Tibial artery (tissue), 4 donors: ENCODE measurements at regions not wholly inside any gene's neighbourhood (a gene's known extent, or its start where the extent isn't known, plus 50 kb on each side); places are given as distances from the start of the nearest gene placed in this dataset.
A peak's percentile ranks its signal among the peaks of the same experiment; 100 is the strongest.
"Not testable (repeated sequence)": the region's sequence is repeated elsewhere in the genome, so short reads cannot be mapped to it uniquely, and the experiment has no call there.

Experiments
- DNase-seq, 2 donors: peaks; one replicate each; pipeline ENCODE4 v3.0.0-alpha.2; 2019
- H3K27ac ChIP-seq, 2 donors: fragments of 200-600 bp; sonication (generic) in 1 of 2; 1 replicate in 1 of 2; 2 replicates in 1 of 2; pipeline ENCODE4 v1.5.1; 2018 to 2019; ENCODE audit warnings: mild to moderate bottlenecking in 1 of 2
- H3K27me3 ChIP-seq, 2 donors: fragments of 200-600 bp; sonication (generic) in 1 of 2; one replicate each; pipeline versions ENCODE4 v1.5.1 to v1.6.0; 2016 to 2019
- H3K36me3 ChIP-seq, 3 donors: fragments of 200-600 bp; sonication (generic) in 2 of 3; one replicate each; pipeline ENCODE4 v1.5.1; 2016 to 2019; ENCODE audit warnings: mild to moderate bottlenecking in 2 of 3
- H3K4me1 ChIP-seq, 4 donors: fragments of 200-600 bp; sonication (generic) in 2 of 4; 1 replicate in 3 of 4; 2 replicates in 1 of 4; pipeline ENCODE4 v1.5.1; 2016 to 2019
- H3K4me3 ChIP-seq, 2 donors: fragments of 200-600 bp; sonication (generic) in 1 of 2; 1 replicate in 1 of 2; 2 replicates in 1 of 2; pipeline ENCODE4 v1.5.1; 2018 to 2019; ENCODE audit warnings: mild to moderate bottlenecking in 2 of 2
- H3K9me3 ChIP-seq, 3 donors: fragments of 200-600 bp; sonication (generic) in 1 of 3; one replicate each; pipeline ENCODE4 v1.5.1; 2016 to 2019
- CTCF ChIP-seq, 2 experiments: fragments of 200-600 bp in 1 of 2; fragments of 450-650 bp in 1 of 2; IDR thresholded peaks; one replicate each; pipeline ENCODE4 v1.5.1; 2017 to 2019; ENCODE audit warnings: antibody characterized with exemption in 2 of 2, mild to moderate bottlenecking in 1 of 2, moderate library complexity in 1 of 2
- intact Hi-C: fragments of 100-400 bp; cut with DNase I; formaldehyde crosslinking; loops from one replicate; pipeline ENCODE4 v1.15.0; 2023; ENCODE audit warnings: low total_unique reads

- intact Hi-C loops, H3K4me3 ChIP-seq, H3K4me1 ChIP-seq, H3K36me3 ChIP-seq, DNase-seq, H3K27ac ChIP-seq, H3K27me3 ChIP-seq, H3K9me3 ChIP-seq: not testable (repeated sequence)
- TF ChIP-seq CTCF (IDR thresholded peaks at IDR 0.05), result peak in 1 of 2 experiments; percentile 13
Measured at GRCh38 chr9:42806674-42807073, 623.2 kb downstream of the SPATA31A6 start.

GRCh38 chr9:42821468-42821867, 638.0 kb downstream of the SPATA31A6 start:
- H3K4me3 ChIP-seq, intact Hi-C loops, DNase-seq, H3K4me1 ChIP-seq, H3K36me3 ChIP-seq, H3K9me3 ChIP-seq, H3K27ac ChIP-seq, H3K27me3 ChIP-seq: not testable (repeated sequence)

GRCh38 chr9:42848156-42848555, 664.7 kb downstream of the SPATA31A6 start:
- intact Hi-C loops, DNase-seq, H3K4me1 ChIP-seq, H3K4me3 ChIP-seq, H3K36me3 ChIP-seq, H3K9me3 ChIP-seq, H3K27ac ChIP-seq: not testable (repeated sequence)
- H3K27me3 ChIP-seq, result peaks cover 0 to 11% of the 10 kb centered on the region in 2 donors

- H3K4me1 ChIP-seq, intact Hi-C loops, H3K9me3 ChIP-seq, H3K36me3 ChIP-seq, H3K4me3 ChIP-seq, H3K27ac ChIP-seq, DNase-seq: not testable (repeated sequence)
- H3K27me3 ChIP-seq, result peaks cover 0 to 11% of the 10 kb centered on the region in 2 donors
Measured at GRCh38 chr9:42850896-42851693, 667.6 kb downstream of the SPATA31A6 start.

GRCh38 chr9:42851701-42852100, 668.2 kb downstream of the SPATA31A6 start:
- H3K4me1 ChIP-seq, DNase-seq, H3K27ac ChIP-seq, H3K4me3 ChIP-seq, intact Hi-C loops, H3K9me3 ChIP-seq, H3K36me3 ChIP-seq: not testable (repeated sequence)
- H3K27me3 ChIP-seq, result peaks cover 0 to 11% of the 10 kb centered on the region in 2 donors

GRCh38 chr9:42852133-42852930, 668.9 kb downstream of the SPATA31A6 start:
- DNase-seq, H3K36me3 ChIP-seq, H3K27ac ChIP-seq, intact Hi-C loops, H3K4me1 ChIP-seq, H3K9me3 ChIP-seq: not testable (repeated sequence)
- peaks cover 0 to 11% of the 10 kb centered on the region in 2 donors for H3K27me3 ChIP-seq
- peak overlapping the region in 1 of 2 donors; percentile 14 for H3K4me3 ChIP-seq

- DNase-seq, H3K36me3 ChIP-seq, H3K27ac ChIP-seq, H3K4me3 ChIP-seq, H3K9me3 ChIP-seq, H3K4me1 ChIP-seq, H3K27me3 ChIP-seq, intact Hi-C loops: not testable (repeated sequence)
Measured at GRCh38 chr9:42860133-42860532, 676.7 kb downstream of the SPATA31A6 start.

GRCh38 chr9:42862465-42862864, 679.0 kb downstream of the SPATA31A6 start:
- H3K9me3 ChIP-seq, intact Hi-C loops, DNase-seq, H3K27ac ChIP-seq, H3K27me3 ChIP-seq, H3K36me3 ChIP-seq, H3K4me1 ChIP-seq, H3K4me3 ChIP-seq: not testable (repeated sequence)
